H1 (cell line): ENCODE measurements at regions not wholly inside any gene's neighbourhood (a gene's known extent, or its start where the extent isn't known, plus 50 kb on each side); places are given as distances from the start of the nearest gene placed in this dataset.

ENCODE experiments used
- CREB1 ChIP-seq: IDR thresholded peaks from 2 replicates; pipeline ENCODE4 v1.6.1; 2012; ENCODE audit warnings: inconsistent platforms
- CTCF ChIP-seq, 3 experiments: IDR thresholded peaks; 1 replicate in 2 of 3; 2 replicates in 1 of 3; pipeline versions ENCODE4 v1.5.1 to v1.6.1; 2011; ENCODE audit warnings: low read length in 3 of 3, mild to moderate bottlenecking in 3 of 3, inconsistent platforms in 2 of 3, low read depth in 1 of 3, moderate library complexity in 1 of 3; ENCODE audit not compliant: insufficient read depth in 1 of 3; ENCODE audit errors: control extremely low read depth in 1 of 3
- HDAC2 ChIP-seq, 2 experiments: fragments of 300-600 bp in 1 of 2; sonication (generic) in 1 of 2; IDR thresholded peaks; 2 replicates each; pipeline ENCODE4 v1.6.1; 2011 to 2012; ENCODE audit warnings: low read depth in 2 of 2, low read length in 2 of 2, mild to moderate bottlenecking in 2 of 2, moderate library complexity in 2 of 2, borderline replicate concordance in 1 of 2, inconsistent platforms in 1 of 2

- no peak for TF ChIP-seq CTCF (IDR thresholded peaks at IDR 0.05; ENCODE audit: control extremely low read depth in 1 of 3, insufficient read depth in 1 of 3, low read depth in 1 of 3, low read length in 3 of 3)
- TF ChIP-seq CREB1 = no peak
- no peak for TF ChIP-seq HDAC2 (IDR thresholded peaks at IDR 0.05; ENCODE audit: borderline replicate concordance in 1 of 2, low read depth in 2 of 2, low read length in 2 of 2)
These were observed 54.0 kb upstream of the AKIRIN2 start (continued) for GRCh38 chr6:87755708-87756671.
